Hepatocyte (in vitro differentiated cells): ENCODE measurements at regions not wholly inside any gene's neighbourhood (a gene's known extent, or its start where the extent isn't known, plus 50 kb on each side); places are given as distances from the start of the nearest gene placed in this dataset.

Source experiments
- DNase-seq: peaks from one replicate; pipeline ENCODE4 v3.0.0-alpha.2; 2016; ENCODE audit warnings: low spot score
- H2AFZ ChIP-seq: fragments of 200-600 bp; sonication (generic); 2 replicates; pipeline ENCODE4 v1.6.0; 2016; ENCODE audit warnings: antibody characterized with exemption, mild to moderate bottlenecking
- H3K27ac ChIP-seq: fragments of 200-600 bp; sonication (generic); 2 replicates; pipeline ENCODE4 v1.5.1; 2016; ENCODE audit warnings: mild to moderate bottlenecking
- H3K27me3 ChIP-seq: fragments of 200-600 bp; sonication (generic); 2 replicates; pipeline ENCODE4 v1.6.1; 2016
- H3K36me3 ChIP-seq: fragments of 200-600 bp; sonication (generic); replicated peaks from 2 replicates; pipeline ENCODE4 v1.5.1; 2016; ENCODE audit warnings: low read depth; ENCODE audit not compliant: insufficient read depth
- H3K4me1 ChIP-seq: fragments of 200-600 bp; sonication (generic); 2 replicates; pipeline ENCODE4 v1.5.1; 2016; ENCODE audit warnings: mild to moderate bottlenecking, moderate library complexity; ENCODE audit not compliant: insufficient read depth
- H3K4me2 ChIP-seq: fragments of 200-600 bp; sonication (generic); 2 replicates; pipeline ENCODE4 v1.6.0; 2016
- H3K4me3 ChIP-seq: fragments of 200-600 bp; sonication (generic); 2 replicates; pipeline ENCODE4 v1.5.1; 2016; ENCODE audit warnings: mild to moderate bottlenecking
- H3K79me2 ChIP-seq: fragments of 200-600 bp; sonication (generic); 2 replicates; pipeline ENCODE4 v1.6.0; 2017; ENCODE audit warnings: mild to moderate bottlenecking
- H3K9me2 ChIP-seq: fragments of 200-600 bp; sonication (generic); replicated peaks from 2 replicates; pipeline ENCODE4 v1.6.0; 2017; ENCODE audit warnings: mild to moderate bottlenecking; ENCODE audit not compliant: insufficient read depth
- H3K9me3 ChIP-seq: fragments of 200-600 bp; sonication (generic); 2 replicates; pipeline ENCODE4 v1.5.1; 2016; ENCODE audit warnings: low read depth, mild to moderate bottlenecking
- H4K20me1 ChIP-seq: fragments of 200-600 bp; sonication (generic); 2 replicates; pipeline ENCODE4 v1.6.0; 2016; ENCODE audit warnings: mild to moderate bottlenecking; ENCODE audit not compliant: insufficient read depth, poor library complexity, severe bottlenecking
- CTCF ChIP-seq: fragments of 200-600 bp; sonication (generic); IDR thresholded peaks from 2 replicates; pipeline ENCODE4 v1.5.1; 2016; ENCODE audit warnings: antibody characterized with exemption, mild to moderate bottlenecking; ENCODE audit not compliant: poor library complexity
- EZH2 ChIP-seq: fragments of 200-600 bp; sonication (generic); IDR thresholded peaks from 2 replicates; pipeline ENCODE4 v1.6.1; 2016; ENCODE audit warnings: antibody characterized with exemption, mild to moderate bottlenecking, borderline replicate concordance
- EZH2phosphoT487 ChIP-seq: fragments of 200-600 bp; sonication (generic); IDR thresholded peaks from one replicate; pipeline ENCODE4 v1.6.1; 2018; ENCODE audit warnings: antibody characterized with exemption, mild to moderate bottlenecking, low read depth, moderate library complexity; ENCODE audit not compliant: unreplicated experiment, severe bottlenecking
- WGBS: methylation state at CpG from one replicate; pipeline ENCODE4 v1.1.6; 2016; ENCODE audit warnings: low lambda C conversion rate; ENCODE audit errors: missing lambda C conversion rate; 5-methylcytosine and 5-hydroxymethylcytosine counted together

- Histone ChIP-seq H2AFZ (no peak overlapping the region), H3K4me2 (no peak overlapping the region), H3K27ac (no peak overlapping the region), H3K27me3 (no peaks in the 10 kb centered on the region), H3K9me2 (no peaks in the 10 kb centered on the region), H3K79me2 (no peaks in the 10 kb centered on the region), H3K4me3 (no peak overlapping the region), H3K4me1 (no peaks in the 10 kb centered on the region), H4K20me1 (no peaks in the 10 kb centered on the region), H3K36me3 (no peaks in the 10 kb centered on the region), H3K9me3 (no peaks in the 10 kb centered on the region)
- WGBS = 90% methylated on average over 1 of the region's 1 CpG
- no peak for DNase-seq
- TF ChIP-seq CTCF (no peak), EZH2 (no peak), EZH2phosphoT487 (no peak)
These were observed 307.5 kb upstream of the REG3G start for GRCh38 chr2:78718024-78718423.

GRCh38 chr2:78718473-78718872, 307.0 kb upstream of the REG3G start:
- H3K27me3 ChIP-seq = no peaks in the 10 kb centered on the region
- no peaks in the 10 kb centered on the region for H3K36me3 ChIP-seq
- no peaks in the 10 kb centered on the region for H4K20me1 ChIP-seq
- H3K4me3 ChIP-seq = no peak overlapping the region
- H3K9me3 ChIP-seq = no peaks in the 10 kb centered on the region
- H3K4me1 ChIP-seq = no peaks in the 10 kb centered on the region
- no peak overlapping the region for H3K27ac ChIP-seq
- H3K9me2 ChIP-seq = no peaks in the 10 kb centered on the region
- DNase-seq = no peak
- H3K79me2 ChIP-seq = no peaks in the 10 kb centered on the region
- no peak overlapping the region for H2AFZ ChIP-seq
- 81% methylated on average over 1 of the region's 1 CpG for WGBS
- no peak overlapping the region for H3K4me2 ChIP-seq
- no peak for TF ChIP-seq CTCF
- no peak for TF ChIP-seq EZH2phosphoT487
- no peak for TF ChIP-seq EZH2

GRCh38 chr2:78721355-78722033, 304.0 kb upstream of the REG3G start:
- Histone ChIP-seq H3K79me2 (no peaks in the 10 kb centered on the region), H2AFZ (no peak overlapping the region), H4K20me1 (no peaks in the 10 kb centered on the region), H3K4me2 (no peak overlapping the region), H3K9me3 (no peaks in the 10 kb centered on the region), H3K4me1 (no peaks in the 10 kb centered on the region), H3K27ac (no peak overlapping the region), H3K4me3 (no peak overlapping the region), H3K27me3 (no peaks in the 10 kb centered on the region), H3K36me3 (no peaks in the 10 kb centered on the region), H3K9me2 (no peaks in the 10 kb centered on the region)
- TF ChIP-seq CTCF (no peak), EZH2phosphoT487 (no peak), EZH2 (no peak)
- 88% methylated on average over 7 of the region's 7 CpGs for WGBS
- no peak for DNase-seq

- no peak overlapping the region for H3K27ac ChIP-seq
- H3K27me3 ChIP-seq = no peaks in the 10 kb centered on the region
- 73% methylated on average over 3 of the region's 3 CpGs for WGBS
- no peaks in the 10 kb centered on the region for H4K20me1 ChIP-seq
- H3K4me3 ChIP-seq = no peak overlapping the region
- no peaks in the 10 kb centered on the region for H3K36me3 ChIP-seq
- H3K79me2 ChIP-seq = no peaks in the 10 kb centered on the region
- no peak overlapping the region for H2AFZ ChIP-seq
- H3K4me1 ChIP-seq = no peaks in the 10 kb centered on the region
- no peak for DNase-seq
- no peaks in the 10 kb centered on the region for H3K9me2 ChIP-seq
- no peaks in the 10 kb centered on the region for H3K9me3 ChIP-seq
- TF ChIP-seq CTCF (no peak), EZH2phosphoT487 (no peak), EZH2 (no peak)
- H3K4me2 ChIP-seq = no peak overlapping the region
These were observed 291.3 kb upstream of the REG3G start for GRCh38 chr2:78734221-78734620.
